B cell (primary cell): ENCODE measurements at regions not wholly inside any gene's neighbourhood (a gene's known extent, or its start where the extent isn't known, plus 50 kb on each side); places are given as distances from the start of the nearest gene placed in this dataset.

Source experiments
- CTCF ChIP-seq: fragments of 200-600 bp; IDR thresholded peaks from one replicate; pipeline ENCODE4 v1.8.0; 2022; ENCODE audit warnings: antibody characterized with exemption, mild to moderate bottlenecking
- EZH2 ChIP-seq: IDR thresholded peaks from 2 replicates; pipeline ENCODE4 v1.6.1; 2012; ENCODE audit warnings: borderline replicate concordance, low read depth, mild to moderate bottlenecking, moderate library complexity, low read length; ENCODE audit not compliant: insufficient read depth, poor library complexity, severe bottlenecking

GRCh38 chr12:45518291-45519235 lies 210.9 kb upstream of the ARID2 start:
- TF ChIP-seq CTCF (no peak), EZH2 (no peak)
